ENCODE measurements at regions not wholly inside any gene's neighbourhood (a gene's known extent, or its start where the extent isn't known, plus 50 kb on each side); places are given as distances from the start of the nearest gene placed in this dataset.

DNA sequence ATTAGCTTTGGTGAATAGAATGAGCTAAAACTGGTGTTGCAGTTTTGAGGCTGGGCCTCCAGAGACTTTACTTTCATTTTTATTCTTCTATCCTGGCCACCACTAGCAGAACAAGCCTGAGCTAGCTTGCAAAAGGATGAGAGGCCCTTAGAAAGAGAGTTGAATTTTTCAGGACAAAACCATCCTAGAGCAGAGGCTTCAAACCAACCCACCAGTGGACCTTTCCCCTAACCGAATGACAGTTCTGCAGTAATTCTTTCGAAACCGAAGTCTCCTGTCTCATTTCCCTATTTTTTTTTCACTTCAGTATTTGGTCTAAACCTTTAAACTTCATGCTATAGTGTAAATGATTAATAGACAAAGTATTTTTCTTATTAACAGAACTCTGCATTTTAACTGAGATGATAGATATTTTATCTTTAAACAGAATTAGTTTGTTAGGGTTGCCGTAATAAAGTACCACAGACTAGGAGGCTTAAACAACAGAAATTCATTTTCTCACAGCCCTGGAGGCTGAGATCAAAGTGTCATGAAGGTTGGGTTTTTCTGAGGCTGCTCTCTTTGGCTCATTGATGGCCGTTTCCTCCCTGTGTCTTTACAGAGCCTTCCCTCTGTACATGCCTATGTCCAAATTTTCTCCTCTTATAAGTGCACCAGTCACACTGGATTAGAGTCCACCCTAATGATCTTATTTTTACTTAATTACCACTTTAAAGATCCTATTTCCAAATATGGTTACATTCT is 80.6 kb upstream of the PAK5 start:
- no peak for DNase-seq

DNA sequence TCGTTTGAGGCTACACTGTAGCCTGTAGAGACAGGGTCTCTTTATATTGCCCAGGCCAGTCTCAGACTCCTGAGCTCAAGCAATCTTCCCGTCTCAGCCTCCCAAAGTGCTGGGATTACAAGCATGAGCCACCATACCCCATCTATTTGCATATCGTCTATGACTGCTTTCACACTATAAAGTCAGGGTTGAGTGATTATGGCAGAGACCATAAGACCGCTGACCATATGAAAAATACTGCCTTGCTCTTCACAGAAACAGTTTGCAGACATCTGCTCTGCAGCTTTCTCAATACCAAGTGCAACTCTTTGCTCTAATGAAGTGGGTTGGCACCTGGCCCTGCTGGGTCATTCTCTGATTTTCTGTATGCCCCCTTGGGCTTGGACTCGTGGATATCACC is 79.5 kb upstream of the PAK5 start:
- no peak for DNase-seq

DNA sequence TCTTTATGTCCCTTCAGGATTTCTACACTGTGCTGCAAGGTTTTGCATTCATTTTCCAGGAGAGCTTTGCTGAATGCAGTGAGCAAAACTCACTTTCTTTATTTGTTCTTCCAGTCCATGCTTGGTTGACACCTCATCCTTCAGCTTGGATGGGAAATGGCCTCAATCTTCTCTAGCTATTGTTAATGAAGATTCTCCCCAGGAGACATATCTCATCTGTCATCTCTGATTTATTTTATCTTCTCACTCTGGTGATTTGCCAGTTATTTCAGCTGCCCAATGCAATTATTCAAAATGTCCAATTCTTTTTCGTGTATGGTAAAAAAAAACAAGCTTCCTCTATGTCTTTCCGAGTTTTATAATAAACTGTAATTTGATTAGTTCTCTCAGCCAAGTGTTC is 77.9 kb upstream of the PAK5 start:
- DNase-seq: no peak

DNA sequence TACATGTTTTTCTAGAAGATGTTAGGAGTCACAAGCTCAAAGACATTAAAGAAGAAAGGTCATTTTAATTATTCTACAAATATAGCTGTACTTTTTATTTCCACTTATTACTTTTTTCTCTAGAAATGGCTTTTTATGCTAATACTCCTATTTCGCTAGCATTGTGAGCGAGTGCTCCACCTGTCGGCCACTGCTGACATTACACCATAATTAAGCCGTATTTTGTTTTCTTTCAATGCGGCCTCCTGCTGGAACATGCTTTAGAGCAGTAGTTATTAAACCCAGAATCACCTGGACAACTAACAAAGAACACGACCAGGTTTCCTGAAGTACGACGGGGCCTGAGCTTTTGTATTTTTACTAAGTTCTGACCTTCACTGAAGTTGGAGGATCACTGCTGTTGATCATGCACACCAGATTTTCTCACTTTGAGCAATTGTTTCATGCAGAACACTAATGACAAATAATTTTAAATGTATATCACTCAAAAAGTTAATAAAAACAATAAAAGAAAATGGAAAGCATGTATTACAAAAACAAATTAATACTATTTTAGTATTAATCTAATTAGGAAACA is 74.1 kb upstream of the PAK5 start:
- DNase-seq: peak; percentile 18 to 54

DNA sequence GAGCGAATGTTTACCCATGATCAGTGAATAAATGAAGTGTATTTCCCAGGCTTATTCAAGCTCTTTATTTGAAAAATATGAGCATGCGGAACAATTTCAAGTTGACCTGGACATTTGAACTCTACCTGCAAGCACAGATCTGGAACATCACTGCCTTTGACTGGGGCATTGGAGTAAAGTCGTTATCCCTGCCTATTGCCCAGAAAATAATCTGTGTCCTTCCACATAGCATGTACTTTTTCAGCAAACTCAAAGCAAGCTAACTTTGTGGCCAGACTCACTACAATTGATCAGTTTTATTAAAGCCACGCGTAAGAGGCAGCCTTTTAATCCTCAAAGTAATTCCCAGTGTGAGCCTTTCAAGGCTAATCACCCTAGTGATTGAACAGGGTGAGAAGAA is 73.4 kb upstream of the PAK5 start:
- DNase-seq: no peak

DNA sequence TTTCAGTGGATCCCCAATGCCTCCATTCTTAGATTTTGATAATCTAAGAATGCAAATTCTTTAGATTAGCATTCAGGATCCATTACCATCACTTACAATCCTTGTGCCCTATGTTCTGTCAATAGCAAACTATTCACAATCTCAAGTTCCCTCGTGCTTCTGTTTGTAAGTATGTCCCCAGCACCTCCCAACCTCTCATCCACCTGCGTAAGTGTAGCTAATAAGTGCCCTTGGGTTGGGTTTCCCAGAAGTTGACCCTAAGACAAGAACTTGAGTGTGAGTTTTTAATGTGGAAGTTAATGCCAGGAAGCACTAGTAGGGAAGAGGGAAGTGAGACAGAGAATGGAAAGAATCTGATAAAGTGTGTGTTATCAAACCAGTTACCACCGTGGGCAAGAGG is 72.6 kb upstream of the PAK5 start:
- DNase-seq: no peak

DNA sequence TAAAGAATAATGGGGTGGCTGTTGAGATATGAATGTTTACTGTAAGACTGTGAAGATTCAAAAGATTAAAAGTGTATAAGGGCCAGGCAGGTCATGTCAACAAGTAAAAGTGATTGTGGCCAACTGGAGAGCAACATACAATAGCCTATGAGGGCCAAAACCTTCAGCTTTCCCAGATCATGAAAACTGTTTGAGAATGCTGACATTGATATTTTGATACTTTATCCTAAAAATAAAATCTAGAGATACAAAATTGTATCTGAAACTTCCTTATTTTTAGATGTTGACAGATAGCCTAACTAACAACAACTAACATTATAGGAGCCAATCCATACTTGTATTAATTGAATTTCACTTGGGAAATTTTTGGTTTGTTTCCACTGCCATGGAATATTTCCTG is 70.3 kb upstream of the PAK5 start:
- no peak for DNase-seq

DNA sequence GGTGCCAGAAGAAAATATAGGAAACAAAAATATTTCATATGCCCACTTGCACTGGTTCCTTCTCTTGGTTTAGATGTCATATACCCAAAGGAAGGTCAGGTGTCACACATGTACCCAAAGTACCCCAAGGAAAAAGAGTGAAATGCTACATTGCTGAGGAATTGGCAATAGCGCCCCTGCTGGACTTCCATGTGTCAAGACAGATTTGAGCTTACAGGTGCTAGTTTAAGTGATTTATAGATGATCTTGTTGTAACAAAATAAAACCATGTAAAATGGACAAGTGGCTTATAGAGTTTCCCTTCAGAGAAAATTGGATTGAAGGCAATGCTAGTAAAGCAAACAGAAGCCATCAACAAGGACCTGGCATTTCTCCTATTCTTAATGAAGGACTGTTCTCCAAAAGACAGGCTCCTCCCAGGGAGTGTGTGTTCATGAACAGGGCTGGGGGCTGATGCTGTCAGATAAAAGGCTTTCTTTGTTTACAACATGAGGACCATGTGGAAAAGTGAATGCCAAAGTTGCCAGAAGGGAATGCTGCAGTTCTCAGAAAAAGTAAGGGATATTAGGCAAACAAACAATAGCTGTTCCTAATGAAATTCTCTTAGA is 64.3 kb upstream of the PAK5 start:
- no peak for DNase-seq

DNA sequence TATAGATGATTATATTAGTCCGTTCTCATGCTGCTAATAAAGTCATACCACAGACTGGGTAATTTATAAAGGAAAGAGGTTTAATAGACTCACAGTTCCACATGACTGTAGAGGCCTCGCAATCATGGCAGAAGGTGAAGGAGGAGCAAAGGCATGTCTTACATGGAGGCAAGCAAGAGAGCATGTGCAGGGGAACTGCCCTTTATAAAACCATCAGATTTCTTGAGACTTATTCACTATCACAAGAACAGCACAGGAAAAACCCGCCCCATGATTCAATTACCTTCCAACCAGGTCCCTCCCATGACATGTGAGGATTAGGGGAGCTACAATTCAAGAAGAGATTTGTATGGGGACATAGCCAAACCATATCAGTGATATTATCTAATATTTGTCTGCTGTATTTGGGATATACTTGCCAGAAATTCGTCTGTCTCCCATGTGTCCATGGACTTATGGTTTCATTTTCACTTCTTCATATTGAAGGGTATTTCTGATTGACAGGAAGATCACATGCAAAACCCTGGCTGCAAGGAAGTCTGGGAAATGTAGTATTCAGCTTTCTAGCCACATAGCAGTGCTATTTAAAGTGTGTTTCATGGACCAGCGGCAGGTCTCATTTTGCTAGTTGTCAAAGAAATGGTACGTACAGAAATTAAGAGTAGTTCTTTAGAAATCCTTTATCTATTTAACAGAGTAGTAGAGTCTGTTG is 50.5 kb upstream of the PAK5 start:
- no peak for DNase-seq
